ENCODE measurements at regions not wholly inside any gene's neighbourhood (a gene's known extent, or its start where the extent isn't known, plus 50 kb on each side); places are given as distances from the start of the nearest gene placed in this dataset.

- no peak for TF ChIP-seq CTCF (conservative IDR thresholded peaks at IDR 0.05; ENCODE audit: low read depth, low read length)
- no peak for TF ChIP-seq RAD21 (IDR thresholded peaks at IDR 0.05; ENCODE audit: low read length)
- TF ChIP-seq, protein P1, sequence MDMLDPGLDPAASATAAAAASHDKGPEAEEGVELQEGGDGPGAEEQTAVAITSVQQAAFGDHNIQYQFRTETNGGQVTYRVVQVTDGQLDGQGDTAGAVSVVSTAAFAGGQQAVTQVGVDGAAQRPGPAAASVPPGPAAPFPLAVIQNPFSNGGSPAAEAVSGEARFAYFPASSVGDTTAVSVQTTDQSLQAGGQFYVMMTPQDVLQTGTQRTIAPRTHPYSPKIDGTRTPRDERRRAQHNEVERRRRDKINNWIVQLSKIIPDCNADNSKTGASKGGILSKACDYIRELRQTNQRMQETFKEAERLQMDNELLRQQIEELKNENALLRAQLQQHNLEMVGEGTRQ (IDR thresholded peaks at IDR 0.05; ENCODE audit: low read depth, low read length) = no peak
- no peak for TF ChIP-seq POLR2A (IDR thresholded peaks at IDR 0.05; ENCODE audit: low read depth, low read length)
- no peak for TF ChIP-seq ELK1 (IDR thresholded peaks at IDR 0.05; ENCODE audit: borderline replicate concordance, low read depth, low read length)
- TF ChIP-seq BHLHE40 (IDR thresholded peaks at IDR 0.05; ENCODE audit: low read depth, low read length) = no peak
Observed at GRCh38 chr2:156190517-156190916, 142.0 kb downstream of the NR4A2 start.

All from IMR-90 (cell line).